Adrenal gland (tissue), 9 donors: ENCODE measurements at regions not wholly inside any gene's neighbourhood (a gene's known extent, or its start where the extent isn't known, plus 50 kb on each side); places are given as distances from the start of the nearest gene placed in this dataset.

Experiments
- DNase-seq, 7 donors: peaks; one replicate each; pipeline ENCODE4 v3.0.0-alpha.2; 2019 to 2020
- H3K27ac ChIP-seq, 5 donors: fragments of 200-600 bp; sonication (generic) in 4 of 5; 1 replicate in 3 of 5; 2 replicates in 2 of 5; pipeline versions ENCODE4 v1.5.1 to v1.8.0; 2016 to 2020; ENCODE audit warnings: mild to moderate bottlenecking in 1 of 5
- H3K27me3 ChIP-seq: fragments of 200-600 bp; 2 replicates; pipeline ENCODE4 v1.8.0; 2021
- H3K36me3 ChIP-seq, 2 donors: fragments of 200-600 bp; replicated peaks in 1 of 2; 1 replicate in 1 of 2; 2 replicates in 1 of 2; pipeline versions ENCODE4 v1.5.1 to v1.8.0; 2018 to 2022
- H3K4me1 ChIP-seq, 2 donors: fragments of 200-600 bp; replicated peaks in 1 of 2; 1 replicate in 1 of 2; 2 replicates in 1 of 2; pipeline versions ENCODE4 v1.5.1 to v1.8.0; 2018 to 2021
- H3K4me3 ChIP-seq, 4 donors: fragments of 200-600 bp; sonication (generic) in 3 of 4; one replicate each; pipeline ENCODE4 v1.5.1; 2016 to 2018
- H3K9me3 ChIP-seq, 3 donors: fragments of 200-600 bp; sonication (generic) in 1 of 3; replicated peaks in 1 of 3; 1 replicate in 2 of 3; 2 replicates in 1 of 3; pipeline versions ENCODE4 v1.5.1 to v1.8.0; 2016 to 2021
- CTCF ChIP-seq, 6 experiments: fragments of 450-650 bp in 4 of 6; fragments of 200-600 bp in 2 of 6; sonication (generic) in 1 of 6; IDR thresholded peaks; 1 replicate in 5 of 6; 2 replicates in 1 of 6; pipeline versions ENCODE4 v1.5.1 to v1.8.0; 2016 to 2021; ENCODE audit warnings: antibody characterized with exemption in 6 of 6, mild to moderate bottlenecking in 2 of 6, moderate library complexity in 1 of 6
- POLR2A ChIP-seq, 2 donors: fragments of 450-650 bp; IDR thresholded peaks; one replicate each; pipeline ENCODE4 v1.6.1; 2017; ENCODE audit warnings: antibody characterized with exemption in 2 of 2, mild to moderate bottlenecking in 2 of 2, moderate library complexity in 1 of 2
- WGBS, 4 donors: extraction: QIAGEN DNeasy Blood & Tissue Kit in 2 of 4; methylation state at CpG; one replicate each; pipeline versions ENCODE4 v1.1.5 to v1.1.7; 2013 to 2017; 5-methylcytosine and 5-hydroxymethylcytosine counted together
- intact Hi-C, 2 donors: fragments of 100-400 bp; cut with DNase I; formaldehyde crosslinking; loops; one replicate each; pipeline versions ENCODE4 v1.14.1 to v1.15.0; 2022 to 2023
- donor health status: healthy with polysubstance abuse.
- donor health status: Bipolar disorder and iron deficiency.
- donor health status: DM: yes; HTN: yes; CAD: no.
- donor health status: DM: no; HTN: no; CAD: no.
- donor health status: DM: no; HTN: no; CAD: no.

DNA sequence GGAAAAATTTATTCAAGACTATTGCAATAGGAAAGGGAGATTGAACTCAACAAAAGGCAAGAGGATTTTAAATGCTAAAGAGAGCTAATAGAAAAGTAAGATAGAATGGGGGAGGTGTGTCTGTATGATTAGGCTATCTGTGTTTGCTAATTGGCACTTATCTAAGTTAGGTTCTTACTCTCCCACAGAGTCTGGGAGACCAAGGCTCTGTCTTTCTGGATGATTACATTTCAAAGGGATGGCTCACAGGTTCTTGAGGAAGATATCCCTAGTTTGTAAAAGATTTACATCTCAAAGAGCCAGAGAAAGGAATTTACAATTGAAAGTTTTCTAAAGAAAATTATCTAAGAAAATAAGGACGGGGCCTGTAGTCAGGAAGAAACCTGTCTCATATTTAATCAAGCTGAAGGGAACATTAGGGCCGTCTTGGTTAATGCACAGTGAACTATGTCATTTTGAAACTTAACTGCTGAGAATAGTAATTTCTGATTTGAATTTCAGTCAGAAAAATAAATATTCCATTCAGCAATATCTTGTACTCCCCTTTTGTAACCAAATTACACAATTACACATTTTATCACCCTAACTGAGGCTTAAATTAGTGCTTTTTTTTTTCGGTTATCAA is 75.8 kb downstream of the MAGEB10 start:
- no peak for DNase-seq
- Histone ChIP-seq H3K4me1 (no peaks in the 10 kb centered on the region), H3K9me3 (no peaks in the 10 kb centered on the region), H3K27ac (no peak overlapping the region), H3K27me3 (no peaks in the 10 kb centered on the region), H3K4me3 (no peak overlapping the region), H3K36me3 (no peaks in the 10 kb centered on the region)
- intact Hi-C loops: no loop called here
- TF ChIP-seq CTCF (IDR thresholded peaks at IDR 0.05) (no peak), POLR2A (IDR thresholded peaks at IDR 0.05) (no peak)
- 66 to 83% (median 70%) methylated on average over 3 of the region's 3 CpGs for WGBS, 4 donors

- H3K27ac ChIP-seq: no peak overlapping the region
- DNase-seq: no peak
- no peaks in the 10 kb centered on the region for H3K36me3 ChIP-seq
- TF ChIP-seq POLR2A (IDR thresholded peaks at IDR 0.05): no peak
- no peak for TF ChIP-seq CTCF (IDR thresholded peaks at IDR 0.05)
- H3K9me3 ChIP-seq: no peaks in the 10 kb centered on the region
- no peaks in the 10 kb centered on the region for H3K4me1 ChIP-seq
- no peak overlapping the region for H3K4me3 ChIP-seq
- no peaks in the 10 kb centered on the region for H3K27me3 ChIP-seq
- 84 to 100% (median 95%) methylated on average over 1 of the region's 1 CpG for WGBS, 4 donors
- intact Hi-C loops: no loop called here
Observed at GRCh38 chrX:27882695-27883094, 74.9 kb downstream of the MAGEB10 start.

- no peak for DNase-seq
- no peaks in the 10 kb centered on the region for H3K27me3 ChIP-seq
- no peak overlapping the region for H3K27ac ChIP-seq
- 77 to 100% (median 87%) methylated on average over 1 of the region's 1 CpG for WGBS, 4 donors
- no peaks in the 10 kb centered on the region for H3K9me3 ChIP-seq
- no peaks in the 10 kb centered on the region for H3K36me3 ChIP-seq
- no peak for TF ChIP-seq CTCF (IDR thresholded peaks at IDR 0.05)
- no peaks in the 10 kb centered on the region for H3K4me1 ChIP-seq
- H3K4me3 ChIP-seq: no peak overlapping the region
- intact Hi-C loops: no loop called here
Observed at GRCh38 chrX:27878862-27879261, 71.1 kb downstream of the MAGEB10 start.
